Endothelial cell of umbilical vein (primary cell): ENCODE measurements at regions not wholly inside any gene's neighbourhood (a gene's known extent, or its start where the extent isn't known, plus 50 kb on each side); places are given as distances from the start of the nearest gene placed in this dataset.

Source experiments
- BruUV-seq: library from RNA; stranded (reverse); fragments of 400-500 nt; replicated peaks from 2 replicates; lab custom pipeline; 2021; lab: Mats Ljungman, UMichigan
- CTCF ChIA-PET: fragments of 300-600, 350-600 bp; sonication (Branson Sonifier 250); formaldehyde crosslinking; loops from one replicate; lab custom pipeline; 2021; ENCODE audit warnings: antibody characterized with exemption, inconsistent platforms; lab: Charles Lee
- POLR2A ChIA-PET: fragments of 300-600, 350-600 bp; sonication (Branson Sonifier 250); formaldehyde crosslinking; loops from one replicate; lab custom pipeline; 2021; ENCODE audit warnings: antibody characterized with exemption, inconsistent platforms; lab: Charles Lee
- DNase-seq: peaks from one replicate; pipeline ENCODE4 v3.0.0-alpha.2; 2011; ENCODE audit warnings: low read depth, low spot score
- FAIRE-seq: peaks from 2 replicates; lab custom pipeline; 2011; peaks lifted over from hg19 to GRCh38; lab: Jason Lieb, UNC
- H2AFZ ChIP-seq: 2 replicates; pipeline ENCODE4 v1.6.0; 2012; ENCODE audit warnings: low read depth, low read length, control low read depth, inconsistent platforms
- H3K27ac ChIP-seq: 2 replicates; pipeline ENCODE4 v1.5.1; 2011; ENCODE audit warnings: low read depth, mild to moderate bottlenecking, control low read depth, low read length, moderate library complexity; ENCODE audit not compliant: insufficient read depth
- H3K27me3 ChIP-seq, 2 experiments: 2 replicates each; pipeline versions ENCODE4 v1.6.0 to v1.6.1; 2011; ENCODE audit warnings: low read length in 2 of 2, mixed read lengths in 1 of 2; ENCODE audit not compliant: control insufficient read depth in 2 of 2, insufficient read depth in 2 of 2
- H3K36me3 ChIP-seq, 2 experiments: 2 replicates in 1 of 2; 3 replicates in 1 of 2; pipeline ENCODE4 v1.5.1; 2011; ENCODE audit warnings: low read length in 2 of 2, mild to moderate bottlenecking in 1 of 2, moderate library complexity in 1 of 2; ENCODE audit not compliant: control insufficient read depth in 2 of 2, insufficient read depth in 2 of 2; ENCODE audit errors: extremely low read depth in 1 of 2
- H3K4me1 ChIP-seq: 3 replicates; pipeline ENCODE4 v1.5.1; 2011; ENCODE audit warnings: mild to moderate bottlenecking, low read length; ENCODE audit not compliant: control insufficient read depth, insufficient read depth; ENCODE audit errors: extremely low read depth
- H3K4me2 ChIP-seq: 2 replicates; pipeline ENCODE4 v1.6.1; 2011; ENCODE audit warnings: low read length, control low read depth, mixed read lengths; ENCODE audit not compliant: insufficient read depth
- H3K4me3 ChIP-seq, 3 experiments: fragments of 200-600 bp in 1 of 3; sonication (generic), shearing (Covaris generic) in 1 of 3; replicated peaks in 1 of 3; 2 replicates each; pipeline ENCODE4 v1.5.1; 2011 to 2016; ENCODE audit warnings: control low read depth in 3 of 3, low read length in 3 of 3, mild to moderate bottlenecking in 2 of 3, inconsistent platforms in 1 of 3, low read depth in 1 of 3, moderate library complexity in 1 of 3; ENCODE audit not compliant: insufficient read depth in 1 of 3
- H3K79me2 ChIP-seq: 2 replicates; pipeline ENCODE4 v1.6.0; 2012; ENCODE audit warnings: low read length, inconsistent platforms; ENCODE audit not compliant: control insufficient read depth, insufficient read depth
- H3K9ac ChIP-seq: replicated peaks from 2 replicates; pipeline ENCODE3; 2011; ENCODE audit warnings: low read length, control low read depth; ENCODE audit not compliant: insufficient read depth; ENCODE audit errors: extremely low read depth
- H3K9me1 ChIP-seq: replicated peaks from 3 replicates; pipeline ENCODE4 v1.6.0; 2011; ENCODE audit warnings: mild to moderate bottlenecking, low read length; ENCODE audit not compliant: control insufficient read depth, insufficient read depth; ENCODE audit errors: extremely low read depth
- H3K9me3 ChIP-seq: replicated peaks from 2 replicates; pipeline ENCODE4 v1.5.1; 2012; ENCODE audit warnings: low read length, inconsistent platforms; ENCODE audit not compliant: control insufficient read depth, insufficient read depth
- H4K20me1 ChIP-seq: replicated peaks from 2 replicates; pipeline ENCODE3; 2011; ENCODE audit warnings: mild to moderate bottlenecking, low read length; ENCODE audit not compliant: control insufficient read depth, insufficient read depth; ENCODE audit errors: extremely low read depth
- EZH2 ChIP-seq: IDR thresholded peaks from 2 replicates; pipeline ENCODE4 v1.6.1; 2012; ENCODE audit warnings: borderline replicate concordance, low read depth, mild to moderate bottlenecking, moderate library complexity, low read length, inconsistent platforms; ENCODE audit not compliant: severe bottlenecking
- FOS ChIP-seq: IDR thresholded peaks from 2 replicates; pipeline ENCODE4 v1.6.1; 2011; ENCODE audit warnings: mild to moderate bottlenecking, low read length, moderate library complexity, borderline replicate concordance; ENCODE audit not compliant: insufficient read depth
- GATA2 ChIP-seq: IDR thresholded peaks from 2 replicates; pipeline ENCODE4 v1.7.0; 2011; ENCODE audit warnings: low read depth, mild to moderate bottlenecking, moderate library complexity, mixed read lengths, low read length; ENCODE audit not compliant: insufficient read length, insufficient read depth
- JUN ChIP-seq: IDR thresholded peaks from 2 replicates; pipeline ENCODE4 v1.6.1; 2011; ENCODE audit warnings: borderline replicate concordance, low read depth; ENCODE audit not compliant: insufficient read length, insufficient read depth
- MYC ChIP-seq: IDR thresholded peaks from one replicate; pipeline ENCODE4 v1.6.1; 2011; ENCODE audit warnings: mild to moderate bottlenecking, low read depth, low read length
- POLR2A ChIP-seq: IDR thresholded peaks from 2 replicates; pipeline ENCODE4 v1.6.1; 2012; ENCODE audit warnings: low read depth, mild to moderate bottlenecking, control low read depth, low read length
- POLR2AphosphoS5 ChIP-seq: IDR thresholded peaks from 2 replicates; pipeline ENCODE4 v1.6.1; 2012; ENCODE audit warnings: low read depth, mild to moderate bottlenecking, control low read depth, low read length, moderate library complexity; ENCODE audit not compliant: insufficient read depth
- dilution Hi-C: fragments of 300-500 bp; cut with MboI; formaldehyde crosslinking; loops from one replicate; pipeline ENCODE4 v1.15.0; 2019; ENCODE audit warnings: low sequenced_read_pairs; ENCODE audit not compliant: extremely low pct_ligation_motif_present
- intact Hi-C: fragments of 100-400 bp; cut with micrococcal nuclease; formaldehyde crosslinking; loops from one replicate; pipeline ENCODE4 v1.10.0; 2022
- TF ChIP-seq, protein P1 (sequence below), 2 donors: IDR thresholded peaks; 1 replicate in 1 of 2; 2 replicates in 1 of 2; pipeline ENCODE4 v1.5.1; 2011; ENCODE audit warnings: low read length in 2 of 2, mild to moderate bottlenecking in 2 of 2, moderate library complexity in 2 of 2, control low read depth in 1 of 2, inconsistent platforms in 1 of 2, low read depth in 1 of 2; ENCODE audit not compliant: insufficient read depth in 1 of 2; ENCODE audit errors: extremely low read depth in 1 of 2
- TF ChIP-seq, protein P2 (sequence below): IDR thresholded peaks from 2 replicates; pipeline ENCODE4 v1.6.1; 2011; ENCODE audit not compliant: insufficient read depth, insufficient read length

DNA sequence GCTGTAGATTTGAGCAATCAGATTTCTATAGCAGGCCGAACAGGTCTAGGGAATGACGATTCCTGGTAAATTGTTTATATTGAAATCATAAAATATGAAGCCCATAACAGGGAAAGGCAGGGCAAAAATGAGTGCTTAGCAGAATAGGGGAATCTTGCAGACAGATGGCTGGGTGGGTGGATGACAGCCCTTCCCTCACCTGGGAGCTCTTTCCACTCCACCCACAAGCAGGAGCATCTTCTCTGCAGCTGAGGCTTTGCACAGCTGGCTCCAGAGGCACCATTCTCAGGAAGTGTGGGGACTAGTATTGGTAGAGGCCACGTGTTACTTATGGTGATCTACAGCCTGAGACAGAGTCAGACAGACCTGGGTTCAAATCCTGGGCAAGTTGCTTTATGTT, 55.9 kb upstream of the SYN2 start:
- dilution Hi-C loops, result no loop called here
- H3K27me3 ChIP-seq, result no peaks in the 10 kb centered on the region
- CTCF ChIA-PET, result no interaction called here

More for the DNA sequence above, 55.9 kb upstream of the SYN2 start:
- intact Hi-C loops, result no loop called here
- no peaks in the 10 kb centered on the region for H3K9me1 ChIP-seq
- FAIRE-seq (no peak), DNase-seq (no peak)
- no peaks in the 10 kb centered on the region for H3K9me3 ChIP-seq
- no TSS peak for BruUV-seq
- POLR2A ChIA-PET, result no interaction called here
- TF ChIP-seq MYC (no peak), FOS (no peak), POLR2A (no peak), GATA2 (no peak), JUN (no peak), POLR2AphosphoS5 (no peak), EZH2 (no peak)
- TF ChIP-seq, protein P1, sequence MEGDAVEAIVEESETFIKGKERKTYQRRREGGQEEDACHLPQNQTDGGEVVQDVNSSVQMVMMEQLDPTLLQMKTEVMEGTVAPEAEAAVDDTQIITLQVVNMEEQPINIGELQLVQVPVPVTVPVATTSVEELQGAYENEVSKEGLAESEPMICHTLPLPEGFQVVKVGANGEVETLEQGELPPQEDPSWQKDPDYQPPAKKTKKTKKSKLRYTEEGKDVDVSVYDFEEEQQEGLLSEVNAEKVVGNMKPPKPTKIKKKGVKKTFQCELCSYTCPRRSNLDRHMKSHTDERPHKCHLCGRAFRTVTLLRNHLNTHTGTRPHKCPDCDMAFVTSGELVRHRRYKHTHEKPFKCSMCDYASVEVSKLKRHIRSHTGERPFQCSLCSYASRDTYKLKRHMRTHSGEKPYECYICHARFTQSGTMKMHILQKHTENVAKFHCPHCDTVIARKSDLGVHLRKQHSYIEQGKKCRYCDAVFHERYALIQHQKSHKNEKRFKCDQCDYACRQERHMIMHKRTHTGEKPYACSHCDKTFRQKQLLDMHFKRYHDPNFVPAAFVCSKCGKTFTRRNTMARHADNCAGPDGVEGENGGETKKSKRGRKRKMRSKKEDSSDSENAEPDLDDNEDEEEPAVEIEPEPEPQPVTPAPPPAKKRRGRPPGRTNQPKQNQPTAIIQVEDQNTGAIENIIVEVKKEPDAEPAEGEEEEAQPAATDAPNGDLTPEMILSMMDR (IDR thresholded peaks at IDR 0.05; ENCODE audit: extremely low read depth in 1 of 2, insufficient read depth in 1 of 2, low read depth in 1 of 2, low read length in 2 of 2), result no peak
- TF ChIP-seq, protein P2, sequence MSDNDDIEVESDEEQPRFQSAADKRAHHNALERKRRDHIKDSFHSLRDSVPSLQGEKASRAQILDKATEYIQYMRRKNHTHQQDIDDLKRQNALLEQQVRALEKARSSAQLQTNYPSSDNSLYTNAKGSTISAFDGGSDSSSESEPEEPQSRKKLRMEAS, result no peak
- H2AFZ ChIP-seq, result no peak overlapping the region
- H3K4me2 ChIP-seq, result no peak overlapping the region
- H3K9ac ChIP-seq, result no peak overlapping the region
- H3K4me1 ChIP-seq, result no peaks in the 10 kb centered on the region
- H3K4me3 ChIP-seq, result no peak overlapping the region
- no peaks in the 10 kb centered on the region for H3K36me3 ChIP-seq
- H4K20me1 ChIP-seq, result no peaks in the 10 kb centered on the region
- H3K27ac ChIP-seq, result no peak overlapping the region
- no peaks in the 10 kb centered on the region for H3K79me2 ChIP-seq
